ENCODE measurements at regions not wholly inside any gene's neighbourhood (a gene's known extent, or its start where the extent isn't known, plus 50 kb on each side); places are given as distances from the start of the nearest gene placed in this dataset.

GRCh38 chr21:25323356-25323949, 283.8 kb downstream of the MRPL39 start:
- no peak overlapping the region for H2AFZ ChIP-seq
- peaks cover 2% of the 10 kb centered on the region for H3K27me3 Mint-ChIP-seq (ENCODE audit: insufficient read depth, low read depth, poor library complexity)
- no peak overlapping the region for H3K27ac Mint-ChIP-seq

More at GRCh38 chr21:25323356-25323949, 283.8 kb downstream of the MRPL39 start:
- no peaks in the 10 kb centered on the region for H3K9me2 ChIP-seq (ENCODE audit: insufficient read depth)
- Mint-ChIP-seq H3K4me1 (peaks cover 8% of the 10 kb centered on the region), H3K36me3 (ENCODE audit: low read depth) (no peaks in the 10 kb centered on the region), H3K4me3 (no peak overlapping the region), H3K9me3 (no peaks in the 10 kb centered on the region)
- no peak overlapping the region for H3K4me2 ChIP-seq
- peaks cover 11% of the 10 kb centered on the region for H3K4me1 ChIP-seq (ENCODE audit: insufficient read depth)
- no peaks in the 10 kb centered on the region for H3K27me3 ChIP-seq (ENCODE audit: insufficient read depth)
- H4K20me1 ChIP-seq (replicated peaks; ENCODE audit: insufficient read depth): no peaks in the 10 kb centered on the region
- no peak for ATAC-seq
- no peak overlapping the region for H3K27ac ChIP-seq (ENCODE audit: low read depth)
- H3K4me3 ChIP-seq: no peak overlapping the region
- no peaks in the 10 kb centered on the region for H3F3A ChIP-seq (replicated peaks; ENCODE audit: low read depth)
- DNase-seq (ENCODE audit: low spot score): no peak
- H3K79me2 ChIP-seq (replicated peaks; ENCODE audit: insufficient read depth): no peaks in the 10 kb centered on the region
- H3K36me3 ChIP-seq (ENCODE audit: insufficient read depth): no peaks in the 10 kb centered on the region
- TF ChIP-seq STAT1 (IDR thresholded peaks at IDR 0.05; ENCODE audit: unreplicated experiment): no peak
- TF ChIP-seq CTCF (conservative IDR thresholded peaks at IDR 0.05; ENCODE audit: low read depth in 2 of 2): no peak
- TF ChIP-seq CREB1 (CRISPR knock-in tag; IDR thresholded peaks at IDR 0.05; ENCODE audit: low read depth): no peak
- TF ChIP-seq ZNF114 (CRISPR knock-in tag; IDR thresholded peaks at IDR 0.05): no peak
- no peak for TF ChIP-seq REST (IDR thresholded peaks at IDR 0.05; ENCODE audit: unreplicated experiment)
- TF ChIP-seq EZH2phosphoT487 (IDR thresholded peaks at IDR 0.05; ENCODE audit: unreplicated experiment): no peak
- no peak for TF ChIP-seq EZH2 (IDR thresholded peaks at IDR 0.05; ENCODE audit: low read depth, unreplicated experiment)
- no peak for TF ChIP-seq ZNF462 (CRISPR knock-in tag; IDR thresholded peaks at IDR 0.05)
- TF ChIP-seq JUNB (IDR thresholded peaks at IDR 0.05; ENCODE audit: unreplicated experiment): no peak
- TF ChIP-seq NANOG (IDR thresholded peaks at IDR 0.05; ENCODE audit: borderline replicate concordance): no peak
- TF ChIP-seq POLR2AphosphoS5 (IDR thresholded peaks at IDR 0.05; ENCODE audit: low read depth): no peak
- TF ChIP-seq ZNF331 (CRISPR knock-in tag; IDR thresholded peaks at IDR 0.05; ENCODE audit: low read depth): no peak
- no peak for TF ChIP-seq ETS1 (IDR thresholded peaks at IDR 0.05)

Measured in GM23338 (cell line).